GM11168 (cell line): ENCODE measurements at regions not wholly inside any gene's neighbourhood (a gene's known extent, or its start where the extent isn't known, plus 50 kb on each side); places are given as distances from the start of the nearest gene placed in this dataset.
"Not testable (repeated sequence)": the region's sequence is repeated elsewhere in the genome, so short reads cannot be mapped to it uniquely, and the experiment has no call there.

ENCODE experiments used
- in situ Hi-C: fragments of 300-500 bp; cut with MboI; formaldehyde crosslinking; loops from one replicate; pipeline ENCODE4 v1.12.0; 2022; ENCODE audit warnings: low sequenced_read_pairs; ENCODE audit not compliant: unreplicated experiment

- in situ Hi-C loops: loop anchor here (5.0 kb wide), 1 partner anchor 116 kb away; no protein-coding TSS in a partner anchor
These were observed 201.4 kb downstream of the CCNG2 start for GRCh38 chr4:77358315-77358928.

GRCh38 chr4:77360451-77360850, 203.4 kb downstream of the CCNG2 start:
- in situ Hi-C loops: no loop called here

DNA sequence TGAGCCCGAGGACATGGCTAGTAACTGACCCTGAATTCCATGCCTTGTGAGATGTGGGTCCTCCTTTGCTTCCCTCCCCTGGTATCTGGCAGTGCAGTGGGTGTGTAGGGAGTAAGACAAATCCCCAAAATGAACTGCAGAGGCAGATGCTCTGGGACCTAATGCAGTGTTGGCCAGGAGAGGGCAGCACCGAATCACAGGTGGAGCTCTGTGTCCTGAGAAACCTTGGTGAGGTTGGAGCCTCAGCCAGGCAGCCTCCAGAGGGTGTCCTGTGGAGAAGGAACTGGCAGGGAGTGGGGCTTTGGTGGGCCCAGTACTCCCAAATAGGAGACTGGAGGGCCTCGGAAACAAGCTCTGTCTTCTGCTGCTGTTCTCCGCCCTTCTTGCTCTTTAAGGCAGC, 209.9 kb downstream of the CCNG2 start:
- in situ Hi-C loops: not testable (repeated sequence)

DNA sequence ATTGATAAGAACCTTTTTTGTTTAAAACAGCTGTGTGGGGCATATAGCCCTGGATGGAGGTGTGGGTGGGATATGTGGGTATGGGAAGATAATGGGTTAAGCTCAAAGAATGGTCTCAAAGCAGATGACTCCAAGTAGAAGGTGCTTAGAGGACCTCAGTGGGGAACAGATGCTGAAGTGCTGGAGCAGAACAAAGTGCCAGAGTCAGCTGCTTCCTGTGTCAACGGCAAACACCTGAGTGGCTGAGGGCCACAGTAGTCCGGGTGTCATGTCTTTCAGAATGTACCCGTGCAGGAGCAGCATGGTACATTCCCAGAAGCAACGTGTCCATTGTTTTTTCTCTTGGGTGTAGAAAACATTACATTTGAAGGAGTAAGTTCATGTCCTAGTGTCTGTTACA, 210.6 kb downstream of the CCNG2 start:
- in situ Hi-C loops: no loop called here

GRCh38 chr4:77372375-77372774, 215.4 kb downstream of the CCNG2 start:
- in situ Hi-C loops: no loop called here

DNA sequence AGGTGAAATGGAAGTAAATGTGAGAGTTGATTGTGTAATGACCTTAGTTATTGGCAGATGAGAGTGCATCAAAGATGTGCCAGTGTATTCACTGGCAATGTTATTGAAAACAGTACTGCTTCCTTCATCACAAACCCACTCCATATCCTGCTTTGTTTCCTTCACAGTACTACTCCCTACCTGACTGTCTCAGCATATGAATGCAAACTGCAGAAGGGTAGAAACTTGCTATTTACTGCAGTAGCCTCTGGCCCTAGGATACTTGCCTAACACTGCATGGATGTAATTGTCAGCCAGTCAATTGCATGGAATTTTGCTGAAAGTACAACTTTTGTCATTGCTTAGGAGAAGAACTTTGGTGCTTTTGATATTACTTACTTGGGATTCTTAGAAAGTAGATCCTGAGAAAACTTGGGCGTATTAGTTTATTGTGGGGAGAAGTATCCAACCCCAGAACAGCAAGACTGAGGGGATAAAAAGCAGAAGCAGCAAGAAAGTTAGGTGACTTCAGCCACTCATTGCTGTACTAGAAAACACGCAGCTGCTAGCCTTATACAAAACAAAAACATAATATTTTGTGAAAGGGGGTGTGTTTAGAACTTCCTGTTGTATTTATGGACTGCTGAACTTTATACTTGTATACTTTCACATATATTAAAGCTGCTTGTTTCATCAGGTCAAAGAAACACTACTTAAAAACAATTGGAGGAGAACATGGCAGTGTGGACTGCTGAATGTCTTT, 219.0 kb downstream of the CCNG2 start:
- in situ Hi-C loops: no loop called here

GRCh38 chr4:77376788-77377460, 219.9 kb downstream of the CCNG2 start:
- in situ Hi-C loops: no loop called here

GRCh38 chr4:77384094-77384493, 221.5 kb upstream of the CXCL13 start:
- in situ Hi-C loops: loop anchor here (10.0 kb wide), 1 partner anchor 221 kb away; the partner anchor contains the start of gene CXCL13

GRCh38 chr4:77385124-77385969, 220.3 kb upstream of the CXCL13 start:
- in situ Hi-C loops: loop anchor here (10.0 kb wide), 1 partner anchor 219 kb away; the partner anchor contains the start of gene CXCL13

- in situ Hi-C loops: no loop called here
These were observed 211.6 kb upstream of the CXCL13 start for GRCh38 chr4:77393996-77394395.

GRCh38 chr4:77395481-77395880, 210.1 kb upstream of the CXCL13 start:
- in situ Hi-C loops: no loop called here

- in situ Hi-C loops: no loop called here
These were observed 207.4 kb upstream of the CXCL13 start for GRCh38 chr4:77398256-77398655.

DNA sequence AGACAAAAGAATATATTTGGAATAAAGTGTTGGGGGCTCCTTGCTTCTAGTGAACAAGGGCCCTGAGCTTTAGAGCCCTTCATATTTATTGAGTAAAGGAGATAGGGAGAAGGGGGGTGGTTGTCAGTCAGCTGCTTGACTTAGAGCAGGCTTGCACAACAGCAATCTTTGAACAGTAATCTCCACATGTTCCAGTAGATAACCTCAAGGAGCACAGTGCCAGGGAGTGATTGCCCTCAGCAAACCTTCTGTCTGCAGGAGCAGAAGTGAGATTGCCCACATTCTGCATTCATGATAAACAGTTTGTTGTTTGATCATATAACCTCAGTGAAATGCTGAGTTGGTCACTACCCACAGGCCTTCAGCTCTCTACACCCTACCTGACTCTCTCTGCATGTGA, 205.8 kb upstream of the CXCL13 start:
- in situ Hi-C loops: no loop called here

GRCh38 chr4:77413766-77414165, 191.9 kb upstream of the CXCL13 start:
- in situ Hi-C loops: no loop called here

GRCh38 chr4:77415689-77416088, 189.9 kb upstream of the CXCL13 start:
- in situ Hi-C loops: no loop called here

DNA sequence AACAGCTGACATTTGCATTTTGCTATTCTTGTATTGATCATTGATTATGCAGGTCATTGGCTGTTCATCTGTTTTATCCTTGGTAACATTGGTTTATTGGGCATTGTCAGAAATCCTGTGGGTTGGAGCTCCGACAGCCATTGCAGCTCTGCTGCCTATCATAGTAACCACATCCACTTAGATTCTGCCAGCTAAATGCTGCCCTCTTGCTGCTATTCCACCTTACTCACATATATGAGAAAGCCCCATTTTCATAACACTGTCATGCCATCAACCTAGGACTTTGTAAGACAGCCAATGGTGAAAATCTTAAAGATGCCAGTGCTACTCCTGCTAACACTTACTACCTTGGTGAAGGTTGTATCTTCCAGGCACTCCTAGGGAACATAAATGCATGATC, 187.3 kb upstream of the CXCL13 start:
- in situ Hi-C loops: no loop called here

DNA sequence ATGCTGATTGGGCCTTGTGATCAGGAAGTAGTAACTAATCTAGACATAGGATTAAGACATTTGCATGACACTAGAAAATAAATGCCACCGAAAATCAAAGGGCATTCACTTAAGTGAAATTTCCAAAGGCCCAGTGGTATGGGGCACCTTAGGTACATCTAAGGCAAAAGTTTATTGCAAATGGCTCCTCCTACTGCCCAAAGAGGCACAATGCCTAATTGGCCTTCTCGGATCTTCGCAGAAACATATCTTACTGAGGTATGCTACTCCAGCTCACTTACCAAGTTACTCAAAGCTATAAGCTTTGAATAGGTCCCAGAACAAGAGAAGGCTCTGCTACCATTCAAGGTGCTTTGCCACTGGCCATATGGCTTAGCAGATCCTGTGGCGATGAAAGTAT, 174.8 kb upstream of the CXCL13 start:
- in situ Hi-C loops: no loop called here

GRCh38 chr4:77431546-77431945, 174.1 kb upstream of the CXCL13 start:
- in situ Hi-C loops: no loop called here

DNA sequence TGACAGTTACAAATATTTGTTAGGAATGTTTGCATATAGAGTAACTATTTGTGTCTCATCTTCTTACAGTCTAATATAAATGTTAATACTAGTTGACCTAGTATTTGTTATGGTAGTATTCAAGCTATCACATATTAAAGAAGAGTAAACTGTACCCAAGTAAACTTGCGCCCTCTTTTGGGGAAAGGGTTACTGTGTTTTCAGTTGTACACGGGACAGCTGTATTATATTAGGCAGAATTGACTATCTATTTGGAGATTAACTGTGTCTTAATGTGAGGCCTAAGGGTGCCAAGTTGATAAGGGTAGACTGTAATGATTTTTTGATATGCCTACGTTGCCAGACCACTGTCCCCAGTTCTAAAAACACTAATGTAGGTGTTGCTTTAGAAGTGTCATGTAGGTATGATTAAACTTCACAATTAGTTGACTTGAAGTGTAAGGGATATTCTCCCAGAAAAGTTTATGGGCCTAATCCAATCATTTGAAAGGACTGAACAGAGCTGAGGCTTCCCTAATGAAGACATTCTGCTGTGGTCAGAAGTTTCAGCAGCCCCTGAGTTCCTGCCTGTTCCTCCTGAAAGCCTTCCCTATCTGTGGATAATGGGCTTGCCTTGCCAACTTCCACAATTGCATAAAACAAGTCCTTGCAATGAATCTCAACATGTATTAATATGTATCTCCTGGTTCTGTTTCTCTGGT, 172.8 kb upstream of the CXCL13 start:
- in situ Hi-C loops: no loop called here

GRCh38 chr4:77433418-77433733, 172.2 kb upstream of the CXCL13 start:
- in situ Hi-C loops: no loop called here
